K562 (cell line): ENCODE measurements at regions not wholly inside any gene's neighbourhood (a gene's known extent, or its start where the extent isn't known, plus 50 kb on each side); places are given as distances from the start of the nearest gene placed in this dataset.

Experiments
- ATAC-seq: fragments of 200-7000 bp; cut with Tn5 transposase; 3 replicates; pipeline ENCODE4 v1.9.1; 2020; ENCODE audit warnings: moderate library complexity
- BruUV-seq: library from RNA; stranded (reverse); fragments of 400-500 nt; replicated peaks from 2 replicates; lab custom pipeline; 2021; lab: Mats Ljungman, UMichigan
- CTCF ChIA-PET: fragments of 300-600 bp; formaldehyde crosslinking; extraction: SDS; loops from one replicate; lab custom pipeline; 2021; ENCODE audit warnings: low intra/inter-chr PET ratio; lab: Yijun Ruan, JAX
- POLR2A ChIA-PET: fragments of 300-600, 350-650 bp; sonication (Branson Sonifier 250); formaldehyde crosslinking; extraction: SDS; loops from one replicate; lab custom pipeline; 2021; ENCODE audit warnings: antibody characterized with exemption, inconsistent platforms; lab: Yijun Ruan, JAX
- DNase-seq, 4 experiments: peaks; one replicate each; pipeline versions ENCODE4 v3.0.0 to v3.0.0-alpha.2; 2011 to 2018; ENCODE audit warnings: low spot score in 3 of 4, mixed read lengths in 3 of 4; ENCODE audit errors: extremely low read depth in 1 of 4
- FAIRE-seq: peaks from 2 replicates; lab custom pipeline; 2011; peaks lifted over from hg19 to GRCh38; lab: Jason Lieb, UNC
- H2AFZ ChIP-seq: 2 replicates; pipeline ENCODE4 v1.6.0; 2011; ENCODE audit warnings: low read depth, low read length, control low read depth, inconsistent platforms
- H3K27ac ChIP-seq: fragments of 200-600 bp; 3 replicates; pipeline ENCODE4 v1.8.0; 2011; ENCODE audit warnings: low read depth, mild to moderate bottlenecking, control low read depth, inconsistent platforms, low read length, moderate library complexity, mixed read lengths; ENCODE audit errors: extremely low read depth
- H3K27me3 ChIP-seq, 2 experiments: fragments of 300-600 bp in 1 of 2; 2 replicates in 1 of 2; 3 replicates in 1 of 2; pipeline versions ENCODE4 v1.6.0 to v1.8.0; 2011; ENCODE audit warnings: inconsistent platforms in 2 of 2, low read length in 2 of 2, mild to moderate bottlenecking in 1 of 2, mixed read lengths in 1 of 2, moderate library complexity in 1 of 2; ENCODE audit not compliant: control insufficient read depth in 2 of 2, insufficient read depth in 2 of 2
- H3K36me3 ChIP-seq: fragments of 300-600 bp; 3 replicates; pipeline ENCODE4 v1.8.0; 2011; ENCODE audit warnings: mild to moderate bottlenecking, low read length, inconsistent platforms; ENCODE audit not compliant: control insufficient read depth, insufficient read depth
- H3K4me1 ChIP-seq, 2 experiments: fragments of 200-600 bp in 1 of 2; replicated peaks in 1 of 2; 2 replicates in 1 of 2; 3 replicates in 1 of 2; pipeline versions ENCODE4 v1.5.1 to v1.8.0; 2011; ENCODE audit warnings: inconsistent platforms in 2 of 2, low read length in 2 of 2, mild to moderate bottlenecking in 1 of 2, mixed read lengths in 1 of 2, moderate library complexity in 1 of 2; ENCODE audit not compliant: control insufficient read depth in 2 of 2, insufficient read depth in 2 of 2
- H3K4me2 ChIP-seq: 2 replicates; pipeline ENCODE4 v1.6.1; 2011; ENCODE audit warnings: low read length, control low read depth, inconsistent platforms, mixed read lengths; ENCODE audit not compliant: insufficient read depth
- H3K4me3 ChIP-seq: fragments of 200-600 bp; sonication (generic), shearing (Covaris generic); 2 replicates; pipeline ENCODE4 v1.5.1; 2016; ENCODE audit warnings: control low read depth, inconsistent platforms
- H3K79me2 ChIP-seq: fragments of 200-600 bp; 3 replicates; pipeline ENCODE4 v1.8.0; 2011; ENCODE audit warnings: low read length, inconsistent platforms; ENCODE audit not compliant: control insufficient read depth, insufficient read depth
- H3K9ac ChIP-seq, 2 experiments: 2 replicates each; pipeline versions ENCODE4 v1.6.0 to v1.6.1; 2011; ENCODE audit warnings: low read depth in 2 of 2, low read length in 2 of 2, control low read depth in 1 of 2, inconsistent platforms in 1 of 2, mild to moderate bottlenecking in 1 of 2, mixed read lengths in 1 of 2; ENCODE audit not compliant: insufficient read depth in 1 of 2
- H3K9me1 ChIP-seq: one replicate; pipeline ENCODE4 v1.6.0; 2011; ENCODE audit warnings: inconsistent platforms, mild to moderate bottlenecking, low read length, moderate library complexity; ENCODE audit not compliant: control insufficient read depth, insufficient read depth
- H3K9me3 ChIP-seq: replicated peaks from 2 replicates; pipeline ENCODE4 v1.5.1; 2011; ENCODE audit warnings: low read depth, low read length, inconsistent platforms; ENCODE audit not compliant: control insufficient read depth, insufficient read depth
- H4K20me1 ChIP-seq: replicated peaks from 2 replicates; pipeline ENCODE4 v1.6.1; 2011; ENCODE audit warnings: low read length, inconsistent platforms, mixed read lengths; ENCODE audit not compliant: control insufficient read depth, insufficient read depth
- BCOR ChIP-seq: fragments of 450-650 bp; IDR thresholded peaks from 2 replicates; pipeline ENCODE4 v1.6.1; 2016
- CBX2 ChIP-seq: fragments of 200-600 bp; sonication (generic); IDR thresholded peaks from one replicate; pipeline ENCODE4 v1.6.1; 2012; ENCODE audit warnings: mild to moderate bottlenecking, low read length, inconsistent platforms; ENCODE audit not compliant: insufficient read depth, poor library complexity, severe bottlenecking
- E2F8 ChIP-seq: fragments of 450-650 bp; IDR thresholded peaks from 2 replicates; pipeline ENCODE4 v1.7.1; 2018; ENCODE audit warnings: mild to moderate bottlenecking, low read depth; ENCODE audit not compliant: partially characterized antibody
- MEF2A ChIP-seq: IDR thresholded peaks from 2 replicates; pipeline ENCODE4 v1.6.1; 2011; ENCODE audit warnings: low read depth, mild to moderate bottlenecking, low read length, moderate library complexity; ENCODE audit not compliant: control insufficient read depth
- SAFB ChIP-seq: fragments of 200-400 bp; formaldehyde crosslinking; IDR thresholded peaks from 2 replicates; pipeline ENCODE4 v1.6.1; 2017; ENCODE audit warnings: low read depth, low read length, borderline replicate concordance
- SAP30 ChIP-seq: fragments of 200-600 bp; sonication (generic); IDR thresholded peaks from 2 replicates; pipeline ENCODE4 v1.6.1; 2012; ENCODE audit warnings: borderline replicate concordance, low read depth, mild to moderate bottlenecking, moderate library complexity, low read length, control low read depth, inconsistent platforms; ENCODE audit not compliant: insufficient read depth, poor library complexity, severe bottlenecking
- SMAD1 ChIP-seq: fragments of 150-350 bp; IDR thresholded peaks from 2 replicates; pipeline ENCODE4 v1.6.1; 2014; ENCODE audit warnings: low read length, low read depth; ENCODE audit not compliant: partially characterized antibody
- SMARCA4 ChIP-seq: fragments of 450-650 bp; IDR thresholded peaks from 2 replicates; pipeline ENCODE4 v1.6.1; 2016
- SP1 ChIP-seq: sonication (generic); formaldehyde crosslinking; IDR thresholded peaks from 2 replicates; pipeline ENCODE4 v1.8.1; 2022; ENCODE audit warnings: mild to moderate bottlenecking, missing genetic modification reagents
- SRSF1 ChIP-seq: fragments of 200-400 bp; formaldehyde crosslinking; IDR thresholded peaks from 2 replicates; pipeline ENCODE4 v1.6.1; 2017; ENCODE audit warnings: mild to moderate bottlenecking, low read depth, low read length, moderate library complexity
- TGIF2 ChIP-seq: sonication (generic); formaldehyde crosslinking; IDR thresholded peaks from 2 replicates; pipeline ENCODE4 v1.8.1; 2022; ENCODE audit warnings: mild to moderate bottlenecking, missing genetic modification reagents, moderate library complexity
- U2AF2 ChIP-seq: fragments of 200-400 bp; formaldehyde crosslinking; optimal IDR thresholded peaks from 2 replicates; pipeline ENCODE3; 2017; ENCODE audit warnings: low read depth, mild to moderate bottlenecking, low read length
- WHSC1 ChIP-seq: IDR thresholded peaks from one replicate; pipeline ENCODE4 v1.6.1; 2012; ENCODE audit warnings: low read length, control low read depth, inconsistent platforms
- ZBTB2 ChIP-seq: fragments of 450-650 bp; IDR thresholded peaks from 2 replicates; pipeline ENCODE4 v1.6.1; 2016; ENCODE audit warnings: antibody characterized with exemption
- ZFX ChIP-seq: sonication (generic); formaldehyde crosslinking; IDR thresholded peaks from 2 replicates; pipeline ENCODE4 v1.8.0; 2022; ENCODE audit warnings: mild to moderate bottlenecking, missing genetic modification reagents, moderate library complexity
- ZKSCAN1 ChIP-seq: fragments of 150-350 bp; IDR thresholded peaks from 2 replicates; pipeline ENCODE4 v1.6.1; 2016; ENCODE audit warnings: low read depth, low read length
- ZNF12 ChIP-seq: sonication (generic); formaldehyde crosslinking; IDR thresholded peaks from 2 replicates; pipeline ENCODE4 v1.4.0; 2020; ENCODE audit warnings: mild to moderate bottlenecking, missing genetic modification reagents
- ZNF217 ChIP-seq: sonication (generic); formaldehyde crosslinking; IDR thresholded peaks from 2 replicates; pipeline ENCODE4 v1.8.0; 2022; ENCODE audit warnings: mild to moderate bottlenecking, missing genetic modification reagents
- ZNF253 ChIP-seq: fragments of 250-450 bp; sonication (Bioruptor Pico); conservative IDR thresholded peaks from 2 replicates; pipeline ENCODE4 v1.6.1; 2021; ENCODE audit warnings: mild to moderate bottlenecking
- ZNF644 ChIP-seq: fragments of 200-800 bp; sonication (Bioruptor generic); IDR thresholded peaks from 2 replicates; pipeline ENCODE4 v1.6.1; 2016; ENCODE audit warnings: low read depth, missing genetic modification characterization, missing compliant biosample characterization
- WGBS: fragments of 100-300 bp; shearing (Covaris generic); methylation state at CpG from one replicate; pipeline ENCODE4 v1.1.6; 2016; ENCODE audit warnings: low coverage, mixed read lengths; ENCODE audit not compliant: insufficient coverage; ENCODE audit errors: missing lambda C conversion rate; 5-methylcytosine and 5-hydroxymethylcytosine counted together
- in situ Hi-C: fragments of 300-500 bp; cut with MboI; formaldehyde crosslinking; loops from 4 replicates; pipeline ENCODE4 v1.15.0; 2018; ENCODE audit warnings: inconsistent platforms, mixed read lengths
- intact Hi-C: fragments of 100-400 bp; cut with micrococcal nuclease; formaldehyde crosslinking; loops from 2 replicates; pipeline ENCODE4 v1.14.2; 2022

- ChIA-PET CTCF (no interaction called here), POLR2A (no interaction called here)
- Histone ChIP-seq H3K36me3 (no peaks in the 10 kb centered on the region), H3K9me1 (no peaks in the 10 kb centered on the region), H2AFZ (no peak overlapping the region), H3K4me2 (no peak overlapping the region), H4K20me1 (no peaks in the 10 kb centered on the region), H3K79me2 (no peaks in the 10 kb centered on the region), H3K9me3 (no peaks in the 10 kb centered on the region), H3K4me3 (no peak overlapping the region), H3K27ac (no peak overlapping the region), H3K4me1 (no peaks in the 10 kb centered on the region), H3K9ac (no peak overlapping the region), H3K27me3 (no peaks in the 10 kb centered on the region)
- intact Hi-C loops = no loop called here
- FAIRE-seq (no peak), ATAC-seq (no peak), DNase-seq (no peak)
- TF ChIP-seq ZNF253 (CRISPR knock-in tag) (no peak), MEF2A (no peak), E2F8 (no peak), ZKSCAN1 (no peak), TGIF2 (CRISPR knock-in tag) (no peak), WHSC1 (no peak), CBX2 (no peak), SP1 (CRISPR knock-in tag) (no peak), ZNF217 (CRISPR knock-in tag) (no peak), SMAD1 (no peak), BCOR (no peak), ZBTB2 (no peak), ZNF12 (CRISPR knock-in tag) (no peak), SMARCA4 (no peak), SRSF1 (no peak), SAP30 (no peak), ZFX (CRISPR knock-in tag) (no peak), SAFB (no peak), U2AF2 (no peak), ZNF644 (tag) (no peak)
- WGBS = 0% methylated on average over 7 of the region's 7 CpGs
- in situ Hi-C loops = no loop called here
- no TSS peak for BruUV-seq
Observed at GRCh38 chr2:23042216-23042906, 342.6 kb upstream of the KLHL29 start.
